GM12864 (cell line): ENCODE measurements at regions not wholly inside any gene's neighbourhood (a gene's known extent, or its start where the extent isn't known, plus 50 kb on each side); places are given as distances from the start of the nearest gene placed in this dataset.

Experiments
- DNase-seq: peaks from one replicate; pipeline ENCODE4 v3.0.0-alpha.2; 2011; ENCODE audit warnings: low read depth
- H3K4me3 ChIP-seq: 2 replicates; pipeline ENCODE4 v1.5.1; 2011; ENCODE audit warnings: mild to moderate bottlenecking, low read depth, low read length, control low read depth
- CTCF ChIP-seq: IDR thresholded peaks from 2 replicates; pipeline ENCODE4 v1.5.1; 2011; ENCODE audit warnings: low read depth, mild to moderate bottlenecking, moderate library complexity, low read length, control low read depth, inconsistent platforms; ENCODE audit errors: missing control alignments

- TF ChIP-seq CTCF, result no peak
- H3K4me3 ChIP-seq, result no peak overlapping the region
- DNase-seq, result no peak
Observed at GRCh38 chr1:198939956-198940355, 301.1 kb downstream of the PTPRC start.

GRCh38 chr1:198942466-198942865 is 303.6 kb downstream of the PTPRC start:
- DNase-seq, result no peak
- H3K4me3 ChIP-seq, result no peak overlapping the region
- TF ChIP-seq CTCF, result no peak

- no peak overlapping the region for H3K4me3 ChIP-seq
- TF ChIP-seq CTCF, result no peak
- no peak for DNase-seq
Observed at GRCh38 chr1:198943484-198944187, 304.8 kb downstream of the PTPRC start.

GRCh38 chr1:198947456-198947855 is 308.6 kb downstream of the PTPRC start:
- no peak for DNase-seq
- TF ChIP-seq CTCF, result no peak
- no peak overlapping the region for H3K4me3 ChIP-seq

GRCh38 chr1:198948895-198949659 is 310.2 kb downstream of the PTPRC start:
- TF ChIP-seq CTCF, result no peak
- no peak overlapping the region for H3K4me3 ChIP-seq
- DNase-seq, result no peak

- H3K4me3 ChIP-seq, result no peak overlapping the region
- no peak for DNase-seq
- TF ChIP-seq CTCF, result no peak
Observed at GRCh38 chr1:198950036-198950435, 311.2 kb downstream of the PTPRC start.
